K562 (cell line): ENCODE measurements at regions not wholly inside any gene's neighbourhood (a gene's known extent, or its start where the extent isn't known, plus 50 kb on each side); places are given as distances from the start of the nearest gene placed in this dataset.
A peak's percentile ranks its signal among the peaks of the same experiment; 100 is the strongest.

Experiments used
- ATAC-seq: fragments of 200-7000 bp; cut with Tn5 transposase; 3 replicates; pipeline ENCODE4 v1.9.1; 2020; ENCODE audit warnings: moderate library complexity
- BruUV-seq: library from RNA; stranded (reverse); fragments of 400-500 nt; replicated peaks from 2 replicates; lab custom pipeline; 2021; lab: Mats Ljungman, UMichigan
- CTCF ChIA-PET: fragments of 300-600 bp; formaldehyde crosslinking; extraction: SDS; loops from one replicate; lab custom pipeline; 2021; ENCODE audit warnings: low intra/inter-chr PET ratio; lab: Yijun Ruan, JAX
- POLR2A ChIA-PET: fragments of 300-600, 350-650 bp; sonication (Branson Sonifier 250); formaldehyde crosslinking; extraction: SDS; loops from one replicate; lab custom pipeline; 2021; ENCODE audit warnings: antibody characterized with exemption, inconsistent platforms; lab: Yijun Ruan, JAX
- DNase-seq, 4 experiments: peaks; one replicate each; pipeline versions ENCODE4 v3.0.0 to v3.0.0-alpha.2; 2011 to 2018; ENCODE audit warnings: low spot score in 3 of 4, mixed read lengths in 3 of 4; ENCODE audit errors: extremely low read depth in 1 of 4
- FAIRE-seq: peaks from 2 replicates; lab custom pipeline; 2011; peaks lifted over from hg19 to GRCh38; lab: Jason Lieb, UNC
- H2AFZ ChIP-seq: 2 replicates; pipeline ENCODE4 v1.6.0; 2011; ENCODE audit warnings: low read depth, low read length, control low read depth, inconsistent platforms
- H3K27ac ChIP-seq: fragments of 200-600 bp; 3 replicates; pipeline ENCODE4 v1.8.0; 2011; ENCODE audit warnings: low read depth, mild to moderate bottlenecking, control low read depth, inconsistent platforms, low read length, moderate library complexity, mixed read lengths; ENCODE audit errors: extremely low read depth
- H3K27me3 ChIP-seq, 2 experiments: fragments of 300-600 bp in 1 of 2; 2 replicates in 1 of 2; 3 replicates in 1 of 2; pipeline versions ENCODE4 v1.6.0 to v1.8.0; 2011; ENCODE audit warnings: inconsistent platforms in 2 of 2, low read length in 2 of 2, mild to moderate bottlenecking in 1 of 2, mixed read lengths in 1 of 2, moderate library complexity in 1 of 2; ENCODE audit not compliant: control insufficient read depth in 2 of 2, insufficient read depth in 2 of 2
- H3K36me3 ChIP-seq: fragments of 300-600 bp; 3 replicates; pipeline ENCODE4 v1.8.0; 2011; ENCODE audit warnings: mild to moderate bottlenecking, low read length, inconsistent platforms; ENCODE audit not compliant: control insufficient read depth, insufficient read depth
- H3K4me1 ChIP-seq, 2 experiments: fragments of 200-600 bp in 1 of 2; replicated peaks in 1 of 2; 2 replicates in 1 of 2; 3 replicates in 1 of 2; pipeline versions ENCODE4 v1.5.1 to v1.8.0; 2011; ENCODE audit warnings: inconsistent platforms in 2 of 2, low read length in 2 of 2, mild to moderate bottlenecking in 1 of 2, mixed read lengths in 1 of 2, moderate library complexity in 1 of 2; ENCODE audit not compliant: control insufficient read depth in 2 of 2, insufficient read depth in 2 of 2
- H3K4me2 ChIP-seq: 2 replicates; pipeline ENCODE4 v1.6.1; 2011; ENCODE audit warnings: low read length, control low read depth, inconsistent platforms, mixed read lengths; ENCODE audit not compliant: insufficient read depth
- H3K4me3 ChIP-seq: fragments of 200-600 bp; sonication (generic), shearing (Covaris generic); 2 replicates; pipeline ENCODE4 v1.5.1; 2016; ENCODE audit warnings: control low read depth, inconsistent platforms
- H3K79me2 ChIP-seq: fragments of 200-600 bp; 3 replicates; pipeline ENCODE4 v1.8.0; 2011; ENCODE audit warnings: low read length, inconsistent platforms; ENCODE audit not compliant: control insufficient read depth, insufficient read depth
- H3K9ac ChIP-seq, 2 experiments: 2 replicates each; pipeline versions ENCODE4 v1.6.0 to v1.6.1; 2011; ENCODE audit warnings: low read depth in 2 of 2, low read length in 2 of 2, control low read depth in 1 of 2, inconsistent platforms in 1 of 2, mild to moderate bottlenecking in 1 of 2, mixed read lengths in 1 of 2; ENCODE audit not compliant: insufficient read depth in 1 of 2
- H3K9me1 ChIP-seq: one replicate; pipeline ENCODE4 v1.6.0; 2011; ENCODE audit warnings: inconsistent platforms, mild to moderate bottlenecking, low read length, moderate library complexity; ENCODE audit not compliant: control insufficient read depth, insufficient read depth
- H3K9me3 ChIP-seq: replicated peaks from 2 replicates; pipeline ENCODE4 v1.5.1; 2011; ENCODE audit warnings: low read depth, low read length, inconsistent platforms; ENCODE audit not compliant: control insufficient read depth, insufficient read depth
- H4K20me1 ChIP-seq: replicated peaks from 2 replicates; pipeline ENCODE4 v1.6.1; 2011; ENCODE audit warnings: low read length, inconsistent platforms, mixed read lengths; ENCODE audit not compliant: control insufficient read depth, insufficient read depth
- ADNP ChIP-seq: fragments of 200-800 bp; sonication (Bioruptor generic); IDR thresholded peaks from 2 replicates; pipeline ENCODE4 v1.6.1; 2016; ENCODE audit warnings: missing genetic modification characterization, missing compliant biosample characterization
- in situ Hi-C: fragments of 300-500 bp; cut with MboI; formaldehyde crosslinking; loops from 4 replicates; pipeline ENCODE4 v1.15.0; 2018; ENCODE audit warnings: inconsistent platforms, mixed read lengths
- intact Hi-C: fragments of 100-400 bp; cut with micrococcal nuclease; formaldehyde crosslinking; loops from 2 replicates; pipeline ENCODE4 v1.14.2; 2022
- TF ChIP-seq, protein P1 (sequence below), 2 experiments: fragments of 450-650 bp in 1 of 2; sonication (generic) in 1 of 2; formaldehyde crosslinking in 1 of 2; IDR thresholded peaks; 2 replicates each; pipeline versions ENCODE4 v1.7.1 to v1.9.0; 2016 to 2022; ENCODE audit warnings: inconsistent platforms in 1 of 2, mild to moderate bottlenecking in 1 of 2, missing genetic modification reagents in 1 of 2

DNA sequence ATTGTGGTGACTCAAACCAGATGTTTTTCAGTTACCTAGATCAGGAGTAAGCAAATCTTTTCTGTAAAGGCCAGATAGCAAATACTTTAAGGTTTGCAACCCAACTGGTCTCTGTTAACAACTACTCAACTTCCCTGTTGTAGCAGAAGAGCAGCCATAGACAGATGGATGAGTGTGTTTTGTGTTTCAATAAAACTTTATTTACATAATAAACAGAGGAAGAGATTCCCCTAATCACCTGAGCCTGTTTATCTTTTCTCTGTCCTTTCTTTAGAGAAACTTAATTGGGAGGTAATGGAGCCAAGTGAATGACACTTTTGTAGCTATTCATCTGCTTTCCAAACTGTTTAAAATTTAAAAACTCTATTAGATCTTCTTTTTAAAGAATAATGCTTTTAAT lies 365.1 kb downstream of the IPO8 start:
- H3K36me3 ChIP-seq, result no peaks in the 10 kb centered on the region
- H3K9me1 ChIP-seq, result no peaks in the 10 kb centered on the region
- CTCF ChIA-PET, result no interaction called here
- ATAC-seq (no peak), FAIRE-seq (no peak), DNase-seq (no peak)
- no peak overlapping the region for H3K27ac ChIP-seq
- no peak overlapping the region for H3K4me2 ChIP-seq
- BruUV-seq, result no TSS peak
- H2AFZ ChIP-seq, result no peak overlapping the region
- no peak overlapping the region for H3K4me3 ChIP-seq
- no peaks in the 10 kb centered on the region for H3K4me1 ChIP-seq
- in situ Hi-C loops, result no loop called here
- no peak overlapping the region for H3K9ac ChIP-seq
- H3K27me3 ChIP-seq, result no peaks in the 10 kb centered on the region; a peak in 1 of 5 replicates
- TF ChIP-seq, protein P1, sequence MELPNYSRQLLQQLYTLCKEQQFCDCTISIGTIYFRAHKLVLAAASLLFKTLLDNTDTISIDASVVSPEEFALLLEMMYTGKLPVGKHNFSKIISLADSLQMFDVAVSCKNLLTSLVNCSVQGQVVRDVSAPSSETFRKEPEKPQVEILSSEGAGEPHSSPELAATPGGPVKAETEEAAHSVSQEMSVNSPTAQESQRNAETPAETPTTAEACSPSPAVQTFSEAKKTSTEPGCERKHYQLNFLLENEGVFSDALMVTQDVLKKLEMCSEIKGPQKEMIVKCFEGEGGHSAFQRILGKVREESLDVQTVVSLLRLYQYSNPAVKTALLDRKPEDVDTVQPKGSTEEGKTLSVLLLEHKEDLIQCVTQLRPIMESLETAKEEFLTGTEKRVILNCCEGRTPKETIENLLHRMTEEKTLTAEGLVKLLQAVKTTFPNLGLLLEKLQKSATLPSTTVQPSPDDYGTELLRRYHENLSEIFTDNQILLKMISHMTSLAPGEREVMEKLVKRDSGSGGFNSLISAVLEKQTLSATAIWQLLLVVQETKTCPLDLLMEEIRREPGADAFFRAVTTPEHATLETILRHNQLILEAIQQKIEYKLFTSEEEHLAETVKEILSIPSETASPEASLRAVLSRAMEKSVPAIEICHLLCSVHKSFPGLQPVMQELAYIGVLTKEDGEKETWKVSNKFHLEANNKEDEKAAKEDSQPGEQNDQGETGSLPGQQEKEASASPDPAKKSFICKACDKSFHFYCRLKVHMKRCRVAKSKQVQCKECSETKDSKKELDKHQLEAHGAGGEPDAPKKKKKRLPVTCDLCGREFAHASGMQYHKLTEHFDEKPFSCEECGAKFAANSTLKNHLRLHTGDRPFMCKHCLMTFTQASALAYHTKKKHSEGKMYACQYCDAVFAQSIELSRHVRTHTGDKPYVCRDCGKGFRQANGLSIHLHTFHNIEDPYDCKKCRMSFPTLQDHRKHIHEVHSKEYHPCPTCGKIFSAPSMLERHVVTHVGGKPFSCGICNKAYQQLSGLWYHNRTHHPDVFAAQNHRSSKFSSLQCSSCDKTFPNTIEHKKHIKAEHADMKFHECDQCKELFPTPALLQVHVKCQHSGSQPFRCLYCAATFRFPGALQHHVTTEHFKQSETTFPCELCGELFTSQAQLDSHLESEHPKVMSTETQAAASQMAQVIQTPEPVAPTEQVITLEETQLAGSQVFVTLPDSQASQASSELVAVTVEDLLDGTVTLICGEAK (IDR thresholded peaks at IDR 0.05), result peak; percentile 57
- TF ChIP-seq, protein P1 (CRISPR knock-in tag; IDR thresholded peaks at IDR 0.05), result no peak
- no peak for TF ChIP-seq ADNP (tag)
- POLR2A ChIA-PET, result no interaction called here
- H4K20me1 ChIP-seq, result no peaks in the 10 kb centered on the region
- no peaks in the 10 kb centered on the region for H3K9me3 ChIP-seq
- intact Hi-C loops, result no loop called here
- no peaks in the 10 kb centered on the region for H3K79me2 ChIP-seq
